Common myeloid progenitor, CD34-positive (primary cell): ENCODE measurements at regions not wholly inside any gene's neighbourhood (a gene's known extent, or its start where the extent isn't known, plus 50 kb on each side); places are given as distances from the start of the nearest gene placed in this dataset.
"Not testable (repeated sequence)": the region's sequence is repeated elsewhere in the genome, so short reads cannot be mapped to it uniquely, and the experiment has no call there.

ENCODE experiments used
- CTCF ChIA-PET: fragments of 350-600 bp; sonication (Branson Sonifier 250); formaldehyde crosslinking; loops from one replicate; lab custom pipeline; 2021; ENCODE audit warnings: antibody characterized with exemption; lab: Charles Lee
- POLR2A ChIA-PET: fragments of 350-600 bp; sonication (Branson Sonifier 250); formaldehyde crosslinking; loops from one replicate; lab custom pipeline; 2021; ENCODE audit warnings: antibody characterized with exemption; lab: Charles Lee
- DNase-seq, 3 donors: peaks; one replicate each; pipeline versions ENCODE4 v3.0.0 to v3.0.0-alpha.2; 2013
- H3K27ac ChIP-seq, 2 experiments: 1 replicate in 1 of 2; 2 replicates in 1 of 2; pipeline ENCODE4 v1.7.0; 2013; ENCODE audit warnings: inconsistent platforms in 2 of 2, low read length in 2 of 2, mild to moderate bottlenecking in 2 of 2, low read depth in 1 of 2, moderate library complexity in 1 of 2; ENCODE audit not compliant: severe bottlenecking in 2 of 2, insufficient read depth in 1 of 2, poor library complexity in 1 of 2
- H3K27me3 ChIP-seq, 5 experiments: replicated peaks in 2 of 5; 1 replicate in 3 of 5; 2 replicates in 2 of 5; pipeline versions ENCODE4 v1.6.1 to v1.7.0; 2013; ENCODE audit warnings: low read length in 4 of 5, mild to moderate bottlenecking in 2 of 5, moderate library complexity in 2 of 5, inconsistent platforms in 1 of 5; ENCODE audit not compliant: insufficient read depth in 5 of 5, control insufficient read depth in 4 of 5
- H3K36me3 ChIP-seq, 4 experiments: 1 replicate in 2 of 4; 2 replicates in 2 of 4; pipeline versions ENCODE4 v1.6.1 to v1.7.0; 2013; ENCODE audit warnings: low read length in 3 of 4, control low read depth in 1 of 4, mild to moderate bottlenecking in 1 of 4; ENCODE audit not compliant: control insufficient read depth in 4 of 4, insufficient read depth in 4 of 4
- H3K4me1 ChIP-seq, 4 experiments: 1 replicate in 3 of 4; 2 replicates in 1 of 4; pipeline versions ENCODE4 v1.6.1 to v1.7.1; 2013; ENCODE audit warnings: low read length in 3 of 4, mild to moderate bottlenecking in 3 of 4, control low read depth in 1 of 4, inconsistent platforms in 1 of 4, moderate library complexity in 1 of 4; ENCODE audit not compliant: control insufficient read depth in 4 of 4, insufficient read depth in 4 of 4; ENCODE audit errors: control extremely low read depth in 1 of 4
- H3K4me3 ChIP-seq, 7 experiments: 1 replicate in 4 of 7; 2 replicates in 3 of 7; pipeline versions ENCODE4 v1.5.1 to v1.7.0; 2013; ENCODE audit warnings: mild to moderate bottlenecking in 7 of 7, low read length in 6 of 7, moderate library complexity in 6 of 7, inconsistent platforms in 2 of 7, low read depth in 2 of 7, control low read depth in 1 of 7; ENCODE audit not compliant: insufficient read depth in 4 of 7, control insufficient read depth in 1 of 7; ENCODE audit errors: extremely low read depth in 1 of 7
- H3K9me3 ChIP-seq, 5 experiments: 1 replicate in 4 of 5; 2 replicates in 1 of 5; pipeline versions ENCODE4 v1.6.1 to v1.7.1; 2013; ENCODE audit warnings: low read length in 4 of 5, mild to moderate bottlenecking in 2 of 5, inconsistent platforms in 1 of 5, low read depth in 1 of 5, moderate library complexity in 1 of 5; ENCODE audit not compliant: control insufficient read depth in 4 of 5, insufficient read depth in 2 of 5; ENCODE audit errors: control extremely low read depth in 1 of 5
- WGBS: methylation state at CpG from one replicate; pipeline ENCODE4 v1.1.5; 2013; ENCODE audit not compliant: insufficient coverage; 5-methylcytosine and 5-hydroxymethylcytosine counted together

DNA sequence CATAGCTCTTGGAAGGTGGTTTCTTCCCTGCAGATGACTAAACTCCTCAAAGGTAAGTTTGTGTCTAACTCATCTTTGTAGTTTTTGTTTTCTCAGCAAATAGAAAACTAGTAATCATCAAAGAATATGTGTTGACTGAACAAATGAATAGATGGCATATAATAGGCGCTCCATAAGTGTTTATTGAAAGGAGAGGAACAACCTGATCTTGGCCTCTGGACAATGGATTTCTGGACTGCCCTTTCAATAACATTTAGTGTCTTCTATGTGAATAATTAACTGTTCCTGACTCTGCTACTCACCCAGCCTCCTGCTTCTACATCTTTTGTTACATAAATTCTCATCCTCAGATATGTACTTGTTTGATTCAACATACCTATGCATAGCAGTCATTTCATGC is 399.1 kb downstream of the PPP1R2C start:
- no peak for DNase-seq
- Histone ChIP-seq H3K4me1 (no peaks in the 10 kb centered on the region), H3K4me3 (no peak overlapping the region), H3K36me3 (no peaks in the 10 kb centered on the region), H3K9me3 (no peaks in the 10 kb centered on the region), H3K27ac (no peak overlapping the region), H3K27me3 (peaks cover 0 to 2% (median 0%) of the 10 kb centered on the region in 5 experiments)
- ChIA-PET POLR2A (no interaction called here), CTCF (interaction anchor here (1.4 kb wide), 1 partner anchor 16 kb away, joined by 3 read pairs; no protein-coding TSS in a partner anchor)
- WGBS = no CpG with 5 or more reads among the region's 1 CpG

DNA sequence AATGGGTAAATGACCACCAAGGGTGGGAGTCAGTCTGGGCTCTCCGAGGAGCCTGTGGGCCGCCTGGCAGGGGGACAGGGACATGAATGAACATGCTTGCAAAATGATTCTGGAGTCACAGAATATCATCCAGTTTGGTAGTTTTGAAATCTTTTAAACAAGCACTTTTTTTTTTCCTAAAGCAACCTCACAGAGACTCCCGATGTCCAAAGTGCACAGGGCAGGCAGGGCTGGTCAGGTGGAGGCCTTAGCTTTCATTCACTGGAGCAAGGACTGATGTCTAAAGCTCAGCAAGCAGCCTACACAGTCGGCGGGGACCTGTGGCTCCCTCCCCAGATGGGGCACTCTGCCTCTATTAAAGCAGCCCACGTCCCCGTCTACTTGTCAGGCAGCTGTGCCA is 402.9 kb downstream of the PPP1R2C start:
- no peak for DNase-seq
- H3K36me3 ChIP-seq = no peaks in the 10 kb centered on the region
- H3K27ac ChIP-seq = no peak overlapping the region
- peaks cover 0 to 2% (median 0%) of the 10 kb centered on the region in 5 experiments for H3K27me3 ChIP-seq
- ChIA-PET POLR2A (no interaction called here), CTCF (no interaction called here)
- H3K4me3 ChIP-seq = no peak overlapping the region
- no peaks in the 10 kb centered on the region for H3K4me1 ChIP-seq
- no peaks in the 10 kb centered on the region for H3K9me3 ChIP-seq
- 82% methylated on average over 7 of the region's 7 CpGs for WGBS

- Histone ChIP-seq H3K4me1 (no peaks in the 10 kb centered on the region), H3K27ac (no peak overlapping the region), H3K36me3 (no peaks in the 10 kb centered on the region), H3K27me3 (peaks cover 0 to 1% (median 0%) of the 10 kb centered on the region in 5 experiments), H3K9me3 (no peaks in the 10 kb centered on the region), H3K4me3 (no peak overlapping the region)
- WGBS = no CpG with 5 or more reads among the region's 2 CpGs
- DNase-seq = no peak
- CTCF ChIA-PET = no interaction called here
- POLR2A ChIA-PET = no interaction called here
Measured at GRCh38 chrX:42366181-42366580, 411.8 kb downstream of the PPP1R2C start.

- Histone ChIP-seq H3K27ac (no peak overlapping the region), H3K4me1 (no peaks in the 10 kb centered on the region), H3K27me3 (no peaks in the 10 kb centered on the region), H3K4me3 (no peak overlapping the region), H3K36me3 (no peaks in the 10 kb centered on the region), H3K9me3 (no peaks in the 10 kb centered on the region)
- POLR2A ChIA-PET = no interaction called here
- DNase-seq = no peak
- 71% methylated on average over 1 of the region's 1 CpG for WGBS
- CTCF ChIA-PET = interaction anchor here (1.2 kb wide), 1 partner anchor 11 kb away, joined by 3 read pairs; no protein-coding TSS in a partner anchor
Measured at GRCh38 chrX:42362219-42362618, 415.7 kb downstream of the PPP1R2C start.

- H3K27ac ChIP-seq, H3K27me3 ChIP-seq, H3K36me3 ChIP-seq, H3K9me3 ChIP-seq, CTCF ChIA-PET, POLR2A ChIA-PET, DNase-seq, H3K4me3 ChIP-seq, H3K4me1 ChIP-seq: not testable (repeated sequence)
- WGBS = 78% methylated on average over 3 of the region's 3 CpGs
Measured at GRCh38 chrX:42342981-42343380, 419.6 kb upstream of the CASK start.
